ENCODE measurements at regions not wholly inside any gene's neighbourhood (a gene's known extent, or its start where the extent isn't known, plus 50 kb on each side); places are given as distances from the start of the nearest gene placed in this dataset.

- BruUV-seq (replicated peaks), result no TSS peak
- intact Hi-C loops (cut with micrococcal nuclease), result no loop called here
- H3K4me2 ChIP-seq (ENCODE audit: low read length), result no peak overlapping the region
- no peaks in the 10 kb centered on the region for H3K79me2 ChIP-seq (ENCODE audit: insufficient read depth, low read length)
- ATAC-seq (no peak), DNase-seq (ENCODE audit: low read depth, low spot score) (no peak)
- no peak overlapping the region for H3K9ac ChIP-seq (ENCODE audit: low read length)
- ChIA-PET POLR2A (no interaction called here), CTCF (no interaction called here), RAD21 (ENCODE audit: low non-redundant PET in 1 of 2, low total read pairs in 2 of 2, uncharacterized antibody in 2 of 2, unreplicated experiment in 2 of 2) (no interaction called here)
- no peaks in the 10 kb centered on the region for H3K36me3 ChIP-seq (ENCODE audit: control insufficient read depth in 1 of 2, insufficient read depth in 2 of 2, low read length in 2 of 2)
- no peaks in the 10 kb centered on the region for H3K4me1 ChIP-seq (ENCODE audit: control insufficient read depth in 1 of 2, insufficient read depth in 2 of 2, low read length in 2 of 2)
- no peak overlapping the region for H2AFZ ChIP-seq (ENCODE audit: low read depth, low read length, poor library complexity, severe bottlenecking)
- H3K9me3 ChIP-seq (ENCODE audit: control insufficient read depth in 1 of 2, insufficient read depth in 1 of 2, low read depth in 1 of 2, low read length in 2 of 2), result peaks cover 11 to 26% of the 10 kb centered on the region in 2 experiments; a peak in 2 of 4 replicates
- H3K27me3 ChIP-seq (ENCODE audit: insufficient read depth, low read length), result no peaks in the 10 kb centered on the region
- TF ChIP-seq YY1 (IDR thresholded peaks at IDR 0.05; ENCODE audit: extremely low read depth, insufficient replicate concordance, low read depth, low read length), result no peak
- no peak for TF ChIP-seq EGR1 (IDR thresholded peaks at IDR 0.05; ENCODE audit: low read depth)
- no peak for TF ChIP-seq TCF7L2 (IDR thresholded peaks at IDR 0.05; ENCODE audit: borderline replicate concordance, extremely low read depth, insufficient read depth, insufficient read length)
- no peak for TF ChIP-seq ZNF274 (IDR thresholded peaks at IDR 0.05; ENCODE audit: low read depth, low read length)
- no peak for TF ChIP-seq POLR2AphosphoS5 (IDR thresholded peaks at IDR 0.05; ENCODE audit: low read depth, low read length)
- TF ChIP-seq CEBPB (IDR thresholded peaks at IDR 0.05; ENCODE audit: low read depth), result no peak
- no peak for TF ChIP-seq FOSL1 (IDR thresholded peaks at IDR 0.05; ENCODE audit: low read depth)
- TF ChIP-seq SRF (IDR thresholded peaks at IDR 0.05; ENCODE audit: low read depth), result no peak
- TF ChIP-seq ELF1 (IDR thresholded peaks at IDR 0.05; ENCODE audit: borderline replicate concordance, low read depth), result no peak
- no peak for TF ChIP-seq JUND (IDR thresholded peaks at IDR 0.05)
- no peak for TF ChIP-seq SIN3A (IDR thresholded peaks at IDR 0.05; ENCODE audit: low read depth)
- H3K4me3 ChIP-seq (replicated peaks in 1 of 2; ENCODE audit: low read depth in 1 of 2, low read length in 2 of 2), result no peak overlapping the region
- H3K27ac ChIP-seq (ENCODE audit: low read depth, low read length), result no peak overlapping the region
- H3K9me2 ChIP-seq (ENCODE audit: insufficient read depth), result no peaks in the 10 kb centered on the region
- H4K20me1 ChIP-seq (ENCODE audit: insufficient read depth), result no peaks in the 10 kb centered on the region
Observed at GRCh38 chr18:72468021-72468710, 76.0 kb downstream of the CBLN2 start.

DNA sequence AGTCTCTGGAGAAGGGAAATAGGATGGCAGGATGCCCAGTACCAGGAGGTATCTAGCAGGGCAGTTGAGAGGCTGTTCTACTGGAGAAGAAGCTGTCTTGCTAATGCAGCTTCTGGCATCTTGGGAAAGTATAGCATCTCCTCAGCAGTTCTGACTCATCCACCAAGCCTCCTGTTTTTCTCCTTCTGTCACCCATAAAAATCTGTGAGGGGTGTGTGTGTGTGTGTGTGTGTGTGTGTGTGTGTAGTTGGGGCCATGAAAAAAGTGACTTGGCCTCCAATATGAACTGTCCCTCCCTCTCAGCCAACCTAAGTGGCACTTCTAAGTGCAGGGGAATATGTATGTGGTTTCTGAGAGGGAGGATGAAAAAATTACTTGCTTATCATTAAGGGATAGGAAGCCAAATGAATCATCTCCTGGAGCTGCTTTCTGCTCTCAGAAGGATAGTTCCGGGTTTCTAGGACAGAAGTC lies 83.9 kb downstream of the CBLN2 start:
- TF ChIP-seq, protein P1, sequence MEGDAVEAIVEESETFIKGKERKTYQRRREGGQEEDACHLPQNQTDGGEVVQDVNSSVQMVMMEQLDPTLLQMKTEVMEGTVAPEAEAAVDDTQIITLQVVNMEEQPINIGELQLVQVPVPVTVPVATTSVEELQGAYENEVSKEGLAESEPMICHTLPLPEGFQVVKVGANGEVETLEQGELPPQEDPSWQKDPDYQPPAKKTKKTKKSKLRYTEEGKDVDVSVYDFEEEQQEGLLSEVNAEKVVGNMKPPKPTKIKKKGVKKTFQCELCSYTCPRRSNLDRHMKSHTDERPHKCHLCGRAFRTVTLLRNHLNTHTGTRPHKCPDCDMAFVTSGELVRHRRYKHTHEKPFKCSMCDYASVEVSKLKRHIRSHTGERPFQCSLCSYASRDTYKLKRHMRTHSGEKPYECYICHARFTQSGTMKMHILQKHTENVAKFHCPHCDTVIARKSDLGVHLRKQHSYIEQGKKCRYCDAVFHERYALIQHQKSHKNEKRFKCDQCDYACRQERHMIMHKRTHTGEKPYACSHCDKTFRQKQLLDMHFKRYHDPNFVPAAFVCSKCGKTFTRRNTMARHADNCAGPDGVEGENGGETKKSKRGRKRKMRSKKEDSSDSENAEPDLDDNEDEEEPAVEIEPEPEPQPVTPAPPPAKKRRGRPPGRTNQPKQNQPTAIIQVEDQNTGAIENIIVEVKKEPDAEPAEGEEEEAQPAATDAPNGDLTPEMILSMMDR (IDR thresholded peaks at IDR 0.05 in 2 of 3, conservative IDR thresholded peaks at IDR 0.05 in 1 of 3; ENCODE audit: borderline replicate concordance in 1 of 3, insufficient read depth in 1 of 3, low read depth in 2 of 3, low read length in 2 of 3), result no peak
- TF ChIP-seq POLR2AphosphoS5 (IDR thresholded peaks at IDR 0.05; ENCODE audit: low read depth, low read length) (no peak), ZFX (IDR thresholded peaks at IDR 0.05) (no peak), ATF3 (IDR thresholded peaks at IDR 0.05) (no peak), EZH2 (IDR thresholded peaks at IDR 0.05) (no peak)
- no peaks in the 10 kb centered on the region for H3K36me3 ChIP-seq (ENCODE audit: control insufficient read depth in 1 of 2, insufficient read depth in 2 of 2, low read length in 2 of 2)
- BruUV-seq (replicated peaks), result no TSS peak
- H3K4me2 ChIP-seq (ENCODE audit: low read length), result no peak overlapping the region
- H3K9me3 ChIP-seq (ENCODE audit: control insufficient read depth in 1 of 2, insufficient read depth in 1 of 2, low read depth in 1 of 2, low read length in 2 of 2), result peaks cover 4 to 22% of the 10 kb centered on the region in 2 experiments; a peak in 2 of 4 replicates
- intact Hi-C loops (cut with micrococcal nuclease), result no loop called here
- no peaks in the 10 kb centered on the region for H3K4me1 ChIP-seq (ENCODE audit: control insufficient read depth in 1 of 2, insufficient read depth in 2 of 2, low read length in 2 of 2)
- no peak overlapping the region for H3K9ac ChIP-seq (ENCODE audit: low read length)
- H3K27ac ChIP-seq (ENCODE audit: low read depth, low read length), result no peak overlapping the region
- ChIA-PET CTCF (no interaction called here), POLR2A (no interaction called here), RAD21 (ENCODE audit: low non-redundant PET in 1 of 2, low total read pairs in 2 of 2, uncharacterized antibody in 2 of 2, unreplicated experiment in 2 of 2) (no interaction called here)
- no peak overlapping the region for H3K4me3 ChIP-seq (replicated peaks in 1 of 2; ENCODE audit: low read depth in 1 of 2, low read length in 2 of 2)
- H3K79me2 ChIP-seq (ENCODE audit: insufficient read depth, low read length), result no peaks in the 10 kb centered on the region
- H3K9me2 ChIP-seq (ENCODE audit: insufficient read depth), result no peaks in the 10 kb centered on the region
- H2AFZ ChIP-seq (ENCODE audit: low read depth, low read length, poor library complexity, severe bottlenecking), result no peak overlapping the region
- H4K20me1 ChIP-seq (ENCODE audit: insufficient read depth), result no peaks in the 10 kb centered on the region
- DNase-seq (ENCODE audit: low read depth, low spot score), result no peak
- ATAC-seq, result no peak
- no peaks in the 10 kb centered on the region for H3K27me3 ChIP-seq (ENCODE audit: insufficient read depth, low read length)

Data from HCT116 (cell line).